ENCODE measurements at regions not wholly inside any gene's neighbourhood (a gene's known extent, or its start where the extent isn't known, plus 50 kb on each side); places are given as distances from the start of the nearest gene placed in this dataset.
"Not testable (repeated sequence)": the region's sequence is repeated elsewhere in the genome, so short reads cannot be mapped to it uniquely, and the experiment has no call there.

GRCh38 chr11:134981835-134982234 is 569.8 kb upstream of the B3GAT1 start:
- no peak overlapping the region for H3K4me3 ChIP-seq (ENCODE audit: low read depth, low read length)
- no peak for TF ChIP-seq MAX (IDR thresholded peaks at IDR 0.05; ENCODE audit: low read depth, low read length)
- TF ChIP-seq, protein P1, sequence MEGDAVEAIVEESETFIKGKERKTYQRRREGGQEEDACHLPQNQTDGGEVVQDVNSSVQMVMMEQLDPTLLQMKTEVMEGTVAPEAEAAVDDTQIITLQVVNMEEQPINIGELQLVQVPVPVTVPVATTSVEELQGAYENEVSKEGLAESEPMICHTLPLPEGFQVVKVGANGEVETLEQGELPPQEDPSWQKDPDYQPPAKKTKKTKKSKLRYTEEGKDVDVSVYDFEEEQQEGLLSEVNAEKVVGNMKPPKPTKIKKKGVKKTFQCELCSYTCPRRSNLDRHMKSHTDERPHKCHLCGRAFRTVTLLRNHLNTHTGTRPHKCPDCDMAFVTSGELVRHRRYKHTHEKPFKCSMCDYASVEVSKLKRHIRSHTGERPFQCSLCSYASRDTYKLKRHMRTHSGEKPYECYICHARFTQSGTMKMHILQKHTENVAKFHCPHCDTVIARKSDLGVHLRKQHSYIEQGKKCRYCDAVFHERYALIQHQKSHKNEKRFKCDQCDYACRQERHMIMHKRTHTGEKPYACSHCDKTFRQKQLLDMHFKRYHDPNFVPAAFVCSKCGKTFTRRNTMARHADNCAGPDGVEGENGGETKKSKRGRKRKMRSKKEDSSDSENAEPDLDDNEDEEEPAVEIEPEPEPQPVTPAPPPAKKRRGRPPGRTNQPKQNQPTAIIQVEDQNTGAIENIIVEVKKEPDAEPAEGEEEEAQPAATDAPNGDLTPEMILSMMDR (IDR thresholded peaks at IDR 0.05; ENCODE audit: low read depth, low read length), result no peak
- TF ChIP-seq POLR2A (IDR thresholded peaks at IDR 0.05; ENCODE audit: extremely low read depth, insufficient read length), result no peak
- no peak for TF ChIP-seq MYC (IDR thresholded peaks at IDR 0.05; ENCODE audit: low read depth, low read length)

DNA sequence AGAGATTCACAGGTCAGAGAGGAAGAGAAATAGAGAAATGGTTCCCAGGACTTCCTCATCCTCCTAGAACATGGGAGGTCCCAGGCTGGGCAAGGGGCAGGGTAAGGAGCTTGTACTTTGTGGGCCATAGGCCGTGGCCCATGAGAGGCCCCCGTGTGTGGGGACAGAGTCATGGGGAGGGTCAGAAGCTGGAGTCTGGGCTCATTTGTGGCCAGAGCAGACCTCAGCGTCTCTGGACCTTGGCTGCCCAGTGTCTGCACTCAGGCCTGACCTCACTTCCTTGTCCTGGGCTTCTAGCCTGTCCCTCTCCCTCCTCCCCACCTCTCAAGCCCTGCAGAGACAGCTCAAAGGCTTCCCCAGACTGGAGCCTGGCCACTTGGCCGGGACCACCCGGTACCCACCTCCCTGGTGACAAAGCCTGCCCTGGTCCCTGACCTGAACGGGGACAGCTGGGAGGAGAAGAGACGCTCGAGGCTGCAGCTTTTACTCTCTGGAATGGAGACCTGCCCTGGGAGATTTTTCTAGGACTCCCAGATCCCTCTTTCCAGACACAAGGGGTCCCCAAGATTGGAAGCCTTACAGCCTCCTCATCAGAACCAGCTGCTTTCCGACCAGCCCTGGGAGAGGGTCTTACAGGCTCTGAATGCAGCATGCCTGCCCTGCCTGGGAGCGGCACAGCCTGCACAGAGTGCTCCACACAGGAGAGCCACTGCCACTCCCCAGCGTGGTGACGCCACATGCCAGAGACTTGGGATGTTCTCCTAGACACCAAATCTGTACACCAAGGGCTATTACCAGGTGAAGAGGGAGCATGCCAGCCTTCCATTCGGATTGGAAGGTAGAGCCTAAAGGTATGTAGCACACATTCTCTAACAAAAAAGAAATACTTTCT is 569.0 kb upstream of the B3GAT1 start:
- H3K4me3 ChIP-seq (ENCODE audit: low read depth, low read length), result no peak overlapping the region
- no peak for DNase-seq (ENCODE audit: low read depth)
- TF ChIP-seq POLR2A (IDR thresholded peaks at IDR 0.05; ENCODE audit: extremely low read depth, insufficient read length) (no peak), MAX (IDR thresholded peaks at IDR 0.05; ENCODE audit: low read depth, low read length) (no peak), MYC (IDR thresholded peaks at IDR 0.05; ENCODE audit: low read depth, low read length) (no peak)
- TF ChIP-seq, protein P1 (IDR thresholded peaks at IDR 0.05; ENCODE audit: low read depth, low read length), result no peak

More at GRCh38 chr11:134981835-134982234, 569.8 kb upstream of the B3GAT1 start:
- DNase-seq (ENCODE audit: low read depth), result no peak

GRCh38 chr11:134979089-134979457 is 567.0 kb upstream of the B3GAT1 start:
- not testable (repeated sequence) for H3K4me3 ChIP-seq (ENCODE audit: low read depth, low read length); DNase-seq (ENCODE audit: low read depth)

DNA sequence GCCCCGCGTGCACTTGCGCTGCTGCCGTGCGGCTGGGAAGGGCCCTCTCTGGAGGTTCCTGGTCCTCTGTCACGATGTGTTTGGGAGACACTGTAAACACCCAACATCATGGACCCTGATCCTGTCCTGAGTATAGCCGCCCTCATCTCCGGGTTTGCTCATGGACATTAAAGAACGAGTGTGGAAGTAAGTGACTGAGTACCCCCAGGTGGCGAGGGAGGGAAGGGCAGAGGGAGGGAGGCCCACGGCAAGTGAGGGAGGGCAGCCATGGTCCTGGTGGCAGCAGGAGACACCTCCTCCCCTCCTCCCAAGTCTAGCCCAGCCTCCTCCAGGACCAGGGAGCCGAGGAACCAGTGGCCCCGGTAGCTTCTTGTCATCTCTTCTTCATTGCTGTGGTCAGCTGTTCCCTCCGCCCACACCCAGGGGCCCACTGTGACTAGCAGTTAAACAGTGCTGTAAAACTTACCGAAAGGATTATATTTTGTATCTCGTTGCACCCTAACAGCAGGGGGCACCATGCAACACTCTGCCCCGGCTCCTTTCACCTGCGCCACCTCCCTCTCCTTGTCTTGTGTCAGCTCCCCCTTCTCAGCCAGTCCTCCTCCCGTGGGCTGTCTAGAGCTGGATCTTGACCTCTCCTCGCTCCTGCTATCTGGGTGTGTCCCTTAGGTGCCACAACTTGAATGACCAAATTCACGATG is 566.5 kb upstream of the B3GAT1 start:
- TF ChIP-seq POLR2A (IDR thresholded peaks at IDR 0.05; ENCODE audit: extremely low read depth, insufficient read length), result no peak
- TF ChIP-seq MAX (IDR thresholded peaks at IDR 0.05; ENCODE audit: low read depth, low read length), result no peak
- no peak for TF ChIP-seq MYC (IDR thresholded peaks at IDR 0.05; ENCODE audit: low read depth, low read length)
- TF ChIP-seq, protein P1 (IDR thresholded peaks at IDR 0.05; ENCODE audit: low read depth, low read length), result no peak
- DNase-seq (ENCODE audit: low read depth), result peak; percentile 14
- no peak overlapping the region for H3K4me3 ChIP-seq (ENCODE audit: low read depth, low read length)

DNA sequence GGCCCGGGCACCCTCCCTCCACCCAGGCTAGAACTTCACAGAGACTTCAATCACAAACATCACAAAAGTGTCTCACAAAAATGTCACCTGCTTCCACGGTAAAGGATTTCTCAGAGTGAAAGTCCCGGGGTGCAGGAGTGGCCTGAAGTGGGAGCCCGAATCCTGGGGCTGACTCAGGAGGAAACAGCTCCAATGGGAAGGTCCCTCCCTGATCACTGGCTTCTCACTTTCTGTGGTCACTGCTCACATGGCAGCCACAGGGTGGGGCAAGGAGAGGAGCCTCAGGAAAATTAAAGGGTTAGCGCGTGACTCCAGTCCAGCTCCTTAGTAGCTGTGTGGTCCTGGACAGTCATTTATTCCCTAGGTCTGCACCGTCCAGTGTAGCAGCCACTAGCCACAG is 564.5 kb upstream of the B3GAT1 start:
- no peak for DNase-seq (ENCODE audit: low read depth)
- TF ChIP-seq, protein P1 (IDR thresholded peaks at IDR 0.05; ENCODE audit: low read depth, low read length), result no peak
- TF ChIP-seq MYC (IDR thresholded peaks at IDR 0.05; ENCODE audit: low read depth, low read length) (no peak), MAX (IDR thresholded peaks at IDR 0.05; ENCODE audit: low read depth, low read length) (no peak), POLR2A (IDR thresholded peaks at IDR 0.05; ENCODE audit: extremely low read depth, insufficient read length) (no peak)

GRCh38 chr11:134975866-134976376 is 563.9 kb upstream of the B3GAT1 start:
- no peak overlapping the region for H3K4me3 ChIP-seq (ENCODE audit: low read depth, low read length)
- no peak for TF ChIP-seq MYC (IDR thresholded peaks at IDR 0.05; ENCODE audit: low read depth, low read length)
- TF ChIP-seq, protein P1 (IDR thresholded peaks at IDR 0.05; ENCODE audit: low read depth, low read length), result no peak
- TF ChIP-seq MAX (IDR thresholded peaks at IDR 0.05; ENCODE audit: low read depth, low read length), result no peak
- TF ChIP-seq POLR2A (IDR thresholded peaks at IDR 0.05; ENCODE audit: extremely low read depth, insufficient read length), result no peak
- DNase-seq (ENCODE audit: low read depth), result no peak

More for the DNA sequence above, 564.5 kb upstream of the B3GAT1 start:
- no peak overlapping the region for H3K4me3 ChIP-seq (ENCODE audit: low read depth, low read length)

Data from NB4 (cell line).